ENCODE measurements at regions not wholly inside any gene's neighbourhood (a gene's known extent, or its start where the extent isn't known, plus 50 kb on each side); places are given as distances from the start of the nearest gene placed in this dataset.
A peak's percentile ranks its signal among the peaks of the same experiment; 100 is the strongest.

DNA sequence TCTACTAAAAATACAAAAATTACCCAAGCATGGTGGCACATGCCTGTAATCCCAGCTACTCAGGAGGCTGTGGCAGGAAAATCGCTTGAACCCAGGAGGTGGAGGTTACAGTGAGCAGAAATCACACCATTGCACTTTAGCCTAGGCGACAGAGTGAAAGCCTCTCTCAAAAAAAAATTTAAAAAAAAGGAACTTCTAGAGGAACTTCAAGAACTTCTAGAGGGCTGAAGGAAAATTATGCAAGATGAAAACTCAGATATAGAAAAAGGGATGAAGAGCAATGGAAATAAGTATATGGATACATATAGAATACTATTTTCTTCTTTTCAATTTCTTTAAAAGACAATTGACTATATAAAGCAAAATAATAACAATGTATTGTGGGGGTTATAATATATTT lies 51.2 kb upstream of the PRR5 start:
- WGBS, 2 donors, result 79 to 86% methylated on average over 2 of the region's 2 CpGs
- Histone ChIP-seq H3K27ac (no peak overlapping the region), H3K9me3 (no peaks in the 10 kb centered on the region), H3K4me1 (peaks cover 0 to 6% of the 10 kb centered on the region in 2 donors), H3K4me3 (replicated peaks in 1 of 3) (no peak overlapping the region), H3K27me3 (no peaks in the 10 kb centered on the region), H3K36me3 (no peaks in the 10 kb centered on the region)
- intact Hi-C loops (cut with DNase I), result no loop called here
- TF ChIP-seq POLR2A (IDR thresholded peaks at IDR 0.05), result no peak
- TF ChIP-seq, protein P1, sequence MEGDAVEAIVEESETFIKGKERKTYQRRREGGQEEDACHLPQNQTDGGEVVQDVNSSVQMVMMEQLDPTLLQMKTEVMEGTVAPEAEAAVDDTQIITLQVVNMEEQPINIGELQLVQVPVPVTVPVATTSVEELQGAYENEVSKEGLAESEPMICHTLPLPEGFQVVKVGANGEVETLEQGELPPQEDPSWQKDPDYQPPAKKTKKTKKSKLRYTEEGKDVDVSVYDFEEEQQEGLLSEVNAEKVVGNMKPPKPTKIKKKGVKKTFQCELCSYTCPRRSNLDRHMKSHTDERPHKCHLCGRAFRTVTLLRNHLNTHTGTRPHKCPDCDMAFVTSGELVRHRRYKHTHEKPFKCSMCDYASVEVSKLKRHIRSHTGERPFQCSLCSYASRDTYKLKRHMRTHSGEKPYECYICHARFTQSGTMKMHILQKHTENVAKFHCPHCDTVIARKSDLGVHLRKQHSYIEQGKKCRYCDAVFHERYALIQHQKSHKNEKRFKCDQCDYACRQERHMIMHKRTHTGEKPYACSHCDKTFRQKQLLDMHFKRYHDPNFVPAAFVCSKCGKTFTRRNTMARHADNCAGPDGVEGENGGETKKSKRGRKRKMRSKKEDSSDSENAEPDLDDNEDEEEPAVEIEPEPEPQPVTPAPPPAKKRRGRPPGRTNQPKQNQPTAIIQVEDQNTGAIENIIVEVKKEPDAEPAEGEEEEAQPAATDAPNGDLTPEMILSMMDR (IDR thresholded peaks at IDR 0.05), result no peak
- no peak for DNase-seq

DNA sequence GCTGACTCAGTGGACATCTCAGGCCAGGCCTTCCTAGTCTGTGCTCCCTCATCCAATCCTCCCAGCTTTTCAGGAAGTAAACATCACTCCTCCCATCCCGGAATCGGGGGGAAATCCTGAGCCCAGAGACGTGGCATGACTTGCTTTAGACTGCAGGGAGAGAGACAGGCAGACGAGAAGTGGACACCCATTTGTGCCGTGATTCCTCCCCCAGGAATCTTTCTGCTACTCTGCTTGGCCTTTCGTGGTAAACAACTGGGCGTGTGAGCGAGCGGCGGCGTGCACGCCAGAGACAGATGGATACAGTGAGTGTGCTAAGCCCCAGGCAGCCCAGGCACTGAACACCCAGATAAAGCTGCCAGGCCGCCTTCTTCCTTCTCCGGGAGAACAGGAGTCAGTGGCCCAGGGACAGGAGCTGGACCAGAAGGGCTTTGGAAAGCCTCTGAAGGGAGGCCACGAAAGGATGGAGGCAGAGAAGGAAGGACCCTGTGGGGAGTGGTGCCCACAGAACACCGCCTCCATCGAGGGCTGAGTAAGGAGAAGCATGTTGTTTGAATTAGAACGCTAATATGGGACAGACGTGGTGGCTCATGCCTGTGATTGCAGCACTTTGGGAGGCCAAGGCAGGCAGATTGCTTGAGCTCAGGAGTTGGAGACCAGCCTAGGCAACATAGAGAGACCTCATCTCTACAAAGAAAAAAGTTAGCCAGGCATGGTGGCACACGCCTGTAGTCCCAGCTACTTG lies 53.0 kb upstream of the PRR5 start:
- 58 to 84% methylated on average over 19 to 20 of the region's 20 CpGs for WGBS, 2 donors
- no peak for TF ChIP-seq POLR2A (IDR thresholded peaks at IDR 0.05)
- TF ChIP-seq, protein P1 (IDR thresholded peaks at IDR 0.05), result no peak
- H3K27ac ChIP-seq, result peak overlapping the region in 2 of 3 donors; percentile 18 to 33
- H3K27me3 ChIP-seq, result no peaks in the 10 kb centered on the region
- H3K4me1 ChIP-seq, result peaks cover 0 to 6% of the 10 kb centered on the region in 2 donors
- intact Hi-C loops (cut with DNase I), result no loop called here
- H3K9me3 ChIP-seq, result no peaks in the 10 kb centered on the region
- no peaks in the 10 kb centered on the region for H3K36me3 ChIP-seq
- H3K4me3 ChIP-seq (replicated peaks in 1 of 3), result no peak overlapping the region
- DNase-seq, result no peak

DNA sequence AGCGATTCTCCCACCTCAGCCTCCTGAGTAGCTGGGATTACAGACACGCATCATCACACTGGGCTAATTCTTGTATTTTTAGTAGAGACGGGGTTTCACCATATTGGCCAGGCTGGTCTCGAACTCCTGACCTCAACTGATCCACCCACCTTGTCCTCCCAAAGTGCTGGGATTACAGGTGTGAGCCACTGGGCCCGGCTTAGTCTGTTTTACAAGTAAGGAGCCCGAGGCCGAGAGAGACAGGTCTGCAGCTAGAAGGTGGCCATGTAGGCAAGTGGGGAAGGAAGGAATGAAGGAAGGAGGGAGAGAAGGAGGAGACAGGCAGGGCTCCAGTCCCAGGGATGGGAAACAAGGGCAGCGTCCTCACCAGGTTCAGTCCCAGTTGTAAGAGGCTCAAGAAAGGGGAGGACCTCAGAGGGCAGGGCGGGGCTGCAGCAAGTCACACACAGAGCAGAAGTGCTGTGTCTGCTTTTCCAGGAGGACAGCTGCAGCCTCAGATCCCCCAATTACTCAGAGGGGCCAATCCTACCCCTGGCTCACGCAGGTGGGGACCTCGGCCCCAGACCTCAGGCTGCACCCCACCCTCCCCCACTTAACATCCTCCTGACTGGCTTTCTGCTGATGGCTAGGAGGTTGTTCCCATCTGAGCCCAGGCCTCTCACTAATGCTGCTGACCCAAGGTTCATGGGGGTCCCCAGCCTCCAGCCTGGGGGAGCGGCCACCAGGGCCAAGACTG lies 53.8 kb upstream of the PRR5 start:
- no peak for DNase-seq
- Histone ChIP-seq H3K9me3 (no peaks in the 10 kb centered on the region), H3K36me3 (no peaks in the 10 kb centered on the region), H3K4me3 (replicated peaks in 1 of 3) (no peak overlapping the region), H3K27ac (peak overlapping the region in 1 of 3 donors; percentile 18), H3K4me1 (peaks cover 0 to 6% of the 10 kb centered on the region in 2 donors), H3K27me3 (no peaks in the 10 kb centered on the region)
- 70 to 80% methylated on average over 12 of the region's 12 CpGs for WGBS, 2 donors
- intact Hi-C loops (cut with DNase I), result no loop called here
- TF ChIP-seq POLR2A (IDR thresholded peaks at IDR 0.05), result no peak
- TF ChIP-seq, protein P1 (IDR thresholded peaks at IDR 0.05), result no peak

DNA sequence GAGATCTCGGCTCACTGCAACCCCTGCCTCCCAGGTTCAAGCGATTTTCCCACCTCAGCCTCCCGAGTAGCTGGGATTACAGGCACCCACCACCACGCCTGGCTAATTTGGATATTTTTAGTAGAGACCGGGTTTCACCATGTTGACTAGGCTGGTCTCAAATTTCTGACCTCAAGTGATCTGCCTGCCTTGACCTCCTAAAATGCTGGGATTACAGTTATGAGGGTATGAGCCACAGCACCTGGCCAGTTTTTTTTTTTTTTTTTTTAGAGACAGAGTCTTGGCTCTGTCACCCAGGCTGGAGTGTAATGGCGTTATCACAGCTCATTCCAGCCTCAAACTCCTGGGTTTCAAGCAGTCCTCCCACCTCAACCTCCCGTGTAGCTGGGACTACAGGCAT lies 54.9 kb upstream of the PRR5 start:
- Histone ChIP-seq H3K4me3 (replicated peaks in 1 of 3) (no peak overlapping the region), H3K36me3 (no peaks in the 10 kb centered on the region), H3K4me1 (peaks cover 0 to 6% of the 10 kb centered on the region in 2 donors), H3K9me3 (no peaks in the 10 kb centered on the region), H3K27ac (no peak overlapping the region), H3K27me3 (no peaks in the 10 kb centered on the region)
- no peak for DNase-seq
- TF ChIP-seq POLR2A (IDR thresholded peaks at IDR 0.05), result no peak
- TF ChIP-seq, protein P1 (IDR thresholded peaks at IDR 0.05), result no peak
- WGBS, 2 donors, result 88% methylated on average over 7 of the region's 7 CpGs
- intact Hi-C loops (cut with DNase I), result no loop called here

DNA sequence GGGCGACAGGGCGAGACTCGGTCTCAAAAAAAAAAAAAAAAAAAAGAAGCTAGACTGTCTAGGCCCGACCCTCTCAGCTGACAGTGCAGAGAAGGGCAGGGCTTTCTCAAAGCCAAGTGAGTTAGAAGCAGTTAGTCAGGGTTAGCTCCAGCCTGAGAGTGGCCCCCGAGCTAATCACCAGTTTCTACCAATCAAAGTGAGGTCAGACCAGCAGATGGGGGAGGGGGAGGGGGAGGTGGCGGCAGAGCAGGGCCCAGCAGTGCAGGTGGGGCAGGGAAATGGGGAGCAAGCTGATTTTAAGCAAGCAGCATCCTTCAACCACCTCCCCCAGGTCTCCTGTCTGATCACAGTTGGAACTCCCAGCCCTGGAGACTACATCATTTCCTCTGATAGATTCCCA lies 55.3 kb upstream of the PRR5 start:
- Histone ChIP-seq H3K27me3 (no peaks in the 10 kb centered on the region), H3K9me3 (no peaks in the 10 kb centered on the region), H3K27ac (no peak overlapping the region), H3K4me3 (replicated peaks in 1 of 3) (no peak overlapping the region), H3K36me3 (no peaks in the 10 kb centered on the region), H3K4me1 (peaks cover 0 to 6% of the 10 kb centered on the region in 2 donors)
- WGBS, 2 donors, result 83 to 86% methylated on average over 6 of the region's 6 CpGs
- intact Hi-C loops (cut with DNase I), result no loop called here
- no peak for DNase-seq
- TF ChIP-seq, protein P1 (IDR thresholded peaks at IDR 0.05), result no peak
- TF ChIP-seq POLR2A (IDR thresholded peaks at IDR 0.05), result no peak
